ENCODE measurements at regions not wholly inside any gene's neighbourhood (a gene's known extent, or its start where the extent isn't known, plus 50 kb on each side); places are given as distances from the start of the nearest gene placed in this dataset.

DNA sequence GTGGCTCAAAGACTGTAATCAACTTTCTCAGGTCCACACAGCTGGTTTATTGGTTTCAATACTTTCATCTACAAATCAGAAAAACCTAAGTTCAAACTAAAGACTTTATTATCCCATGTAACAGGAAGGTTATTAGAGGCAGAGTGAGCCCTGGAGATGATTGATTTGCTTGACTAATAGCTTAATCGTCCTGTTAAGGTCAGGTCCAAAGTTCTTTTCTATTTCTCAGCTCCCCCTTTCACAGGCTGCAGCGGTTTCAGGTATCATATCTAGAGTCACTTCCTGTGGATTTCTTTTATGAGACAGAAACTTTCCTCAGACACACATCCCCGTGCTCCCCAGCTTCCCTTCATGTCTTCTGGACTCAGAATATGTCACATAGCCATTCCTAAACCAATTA is 166.4 kb downstream of the PRELID2 start:
- TF ChIP-seq OSR1 (CRISPR knock-in tag; IDR thresholded peaks at IDR 0.05) (no peak), TSHZ2 (CRISPR knock-in tag; IDR thresholded peaks at IDR 0.05) (no peak), ZFP30 (CRISPR knock-in tag; IDR thresholded peaks at IDR 0.05) (no peak), ARNTL (CRISPR knock-in tag; IDR thresholded peaks at IDR 0.05; ENCODE audit: borderline replicate concordance, low read depth) (no peak), CSRNP3 (CRISPR knock-in tag; IDR thresholded peaks at IDR 0.05) (no peak), ZNF8 (CRISPR knock-in tag; IDR thresholded peaks at IDR 0.05) (no peak), CREB5 (CRISPR knock-in tag; IDR thresholded peaks at IDR 0.05; ENCODE audit: low read depth) (no peak), CSDC2 (CRISPR knock-in tag; IDR thresholded peaks at IDR 0.05) (no peak), ZFP3 (CRISPR knock-in tag; IDR thresholded peaks at IDR 0.05) (no peak)
